Osteoblast (primary cell): ENCODE measurements at regions not wholly inside any gene's neighbourhood (a gene's known extent, or its start where the extent isn't known, plus 50 kb on each side); places are given as distances from the start of the nearest gene placed in this dataset.

Experiments
- DNase-seq: peaks from one replicate; pipeline ENCODE4 v3.0.0; 2011; ENCODE audit warnings: low spot score, mixed read lengths; ENCODE audit not compliant: insufficient read length; ENCODE audit errors: missing footprints
- H2AFZ ChIP-seq: 2 replicates; pipeline ENCODE4 v1.6.0; 2011; ENCODE audit warnings: mild to moderate bottlenecking, low read length
- H3K27ac ChIP-seq: 2 replicates; pipeline ENCODE4 v1.5.1; 2011; ENCODE audit warnings: mild to moderate bottlenecking, low read depth, low read length, moderate library complexity
- H3K27me3 ChIP-seq: 2 replicates; pipeline ENCODE4 v1.6.0; 2012; ENCODE audit warnings: mild to moderate bottlenecking, control low read depth, inconsistent platforms, low read length, moderate library complexity; ENCODE audit not compliant: insufficient read depth
- H3K36me3 ChIP-seq: 2 replicates; pipeline ENCODE4 v1.5.1; 2011; ENCODE audit warnings: mild to moderate bottlenecking, low read length, control low read depth, moderate library complexity; ENCODE audit not compliant: insufficient read depth
- H3K4me1 ChIP-seq: 2 replicates; pipeline ENCODE4 v1.5.1; 2011; ENCODE audit warnings: mild to moderate bottlenecking, low read length, control low read depth, moderate library complexity; ENCODE audit not compliant: insufficient read depth
- H3K4me2 ChIP-seq: 2 replicates; pipeline ENCODE4 v1.6.0; 2011; ENCODE audit warnings: mild to moderate bottlenecking, low read length; ENCODE audit not compliant: insufficient read depth
- H3K4me3 ChIP-seq: fragments of 200-600 bp; sonication (generic); 3 replicates; pipeline ENCODE4 v1.5.1; 2012; ENCODE audit warnings: mild to moderate bottlenecking, low read length, inconsistent platforms; ENCODE audit not compliant: insufficient read depth
- H3K79me2 ChIP-seq: 2 replicates; pipeline ENCODE4 v1.6.0; 2012; ENCODE audit warnings: mild to moderate bottlenecking, low read length, control low read depth, inconsistent platforms; ENCODE audit not compliant: insufficient read depth
- H3K9me3 ChIP-seq: 2 replicates; pipeline ENCODE4 v1.5.1; 2011; ENCODE audit warnings: low read depth, low read length, control low read depth
- H4K20me1 ChIP-seq: 2 replicates; pipeline ENCODE4 v1.6.0; 2012; ENCODE audit warnings: mild to moderate bottlenecking, low read length, control low read depth; ENCODE audit not compliant: insufficient read depth
- TF ChIP-seq, protein P1 (sequence below): IDR thresholded peaks from 2 replicates; pipeline ENCODE4 v1.5.1; 2011; ENCODE audit warnings: mild to moderate bottlenecking, low read depth, low read length, moderate library complexity; ENCODE audit errors: extremely low read depth

DNA sequence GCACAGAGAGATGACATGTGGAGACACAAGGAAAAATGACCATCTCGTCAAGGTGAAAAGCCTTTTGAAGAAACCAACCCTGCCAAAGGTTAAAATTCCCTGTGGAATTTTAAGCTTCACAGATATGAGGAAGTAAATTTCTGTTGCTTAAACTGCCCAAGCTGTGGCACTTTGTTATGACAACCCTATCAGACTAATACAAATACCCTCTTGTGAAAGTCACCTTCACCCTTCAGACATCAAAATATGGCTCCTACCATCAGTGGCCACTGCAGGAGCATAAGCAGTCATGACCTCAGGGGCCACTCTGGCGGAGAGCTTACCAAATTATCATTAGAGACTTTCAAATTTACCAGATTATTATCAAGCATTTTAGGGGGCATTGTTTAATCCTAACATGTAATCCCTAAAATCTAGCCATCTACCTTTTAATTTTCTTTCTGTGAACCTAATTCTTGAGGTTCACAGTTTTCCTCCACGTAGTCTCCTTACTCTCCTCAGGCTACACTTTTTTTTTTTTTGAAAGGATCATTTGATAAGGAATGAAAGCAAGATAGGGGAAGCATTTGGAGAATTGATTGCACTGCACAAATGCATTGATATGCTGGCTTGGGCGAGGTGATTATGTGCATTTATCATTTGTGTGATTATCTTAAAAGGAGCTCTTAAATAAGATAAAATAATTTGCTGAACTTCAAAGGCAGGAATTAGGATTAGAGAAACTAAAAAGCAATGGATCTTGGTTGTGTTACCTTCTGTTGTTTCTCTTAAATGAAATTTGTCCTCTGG lies 90.3 kb downstream of the TMEM168 start:
- DNase-seq: no peak
- Histone ChIP-seq H3K36me3 (no peaks in the 10 kb centered on the region), H3K4me2 (no peak overlapping the region), H3K79me2 (no peaks in the 10 kb centered on the region), H2AFZ (no peak overlapping the region), H3K9me3 (no peaks in the 10 kb centered on the region), H3K27ac (no peak overlapping the region), H4K20me1 (no peaks in the 10 kb centered on the region), H3K27me3 (no peaks in the 10 kb centered on the region), H3K4me1 (no peaks in the 10 kb centered on the region), H3K4me3 (no peak overlapping the region)
- TF ChIP-seq, protein P1, sequence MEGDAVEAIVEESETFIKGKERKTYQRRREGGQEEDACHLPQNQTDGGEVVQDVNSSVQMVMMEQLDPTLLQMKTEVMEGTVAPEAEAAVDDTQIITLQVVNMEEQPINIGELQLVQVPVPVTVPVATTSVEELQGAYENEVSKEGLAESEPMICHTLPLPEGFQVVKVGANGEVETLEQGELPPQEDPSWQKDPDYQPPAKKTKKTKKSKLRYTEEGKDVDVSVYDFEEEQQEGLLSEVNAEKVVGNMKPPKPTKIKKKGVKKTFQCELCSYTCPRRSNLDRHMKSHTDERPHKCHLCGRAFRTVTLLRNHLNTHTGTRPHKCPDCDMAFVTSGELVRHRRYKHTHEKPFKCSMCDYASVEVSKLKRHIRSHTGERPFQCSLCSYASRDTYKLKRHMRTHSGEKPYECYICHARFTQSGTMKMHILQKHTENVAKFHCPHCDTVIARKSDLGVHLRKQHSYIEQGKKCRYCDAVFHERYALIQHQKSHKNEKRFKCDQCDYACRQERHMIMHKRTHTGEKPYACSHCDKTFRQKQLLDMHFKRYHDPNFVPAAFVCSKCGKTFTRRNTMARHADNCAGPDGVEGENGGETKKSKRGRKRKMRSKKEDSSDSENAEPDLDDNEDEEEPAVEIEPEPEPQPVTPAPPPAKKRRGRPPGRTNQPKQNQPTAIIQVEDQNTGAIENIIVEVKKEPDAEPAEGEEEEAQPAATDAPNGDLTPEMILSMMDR: no peak

DNA sequence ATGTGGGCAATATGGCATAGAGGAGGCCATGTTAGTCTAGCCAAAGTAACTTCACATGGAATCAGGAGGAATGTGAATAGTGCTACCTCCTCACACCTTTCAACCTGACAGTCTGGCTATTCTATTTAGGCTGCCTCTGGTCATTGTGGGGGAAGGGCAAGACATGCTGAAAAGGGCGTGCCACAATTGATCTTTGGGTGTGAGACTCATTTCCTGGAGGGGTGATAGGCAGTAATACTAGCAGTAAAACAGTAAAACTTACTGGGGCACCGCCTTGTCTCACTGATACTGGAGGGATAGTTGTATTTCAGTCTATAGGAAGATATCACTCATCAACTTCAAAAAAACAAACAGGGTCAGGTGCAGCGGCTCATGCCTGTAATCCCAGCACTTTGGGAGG lies 88.7 kb downstream of the TMEM168 start:
- no peaks in the 10 kb centered on the region for H3K9me3 ChIP-seq
- H3K4me2 ChIP-seq: no peak overlapping the region
- no peaks in the 10 kb centered on the region for H3K79me2 ChIP-seq
- TF ChIP-seq, protein P1: no peak
- H2AFZ ChIP-seq: no peak overlapping the region
- no peaks in the 10 kb centered on the region for H3K4me1 ChIP-seq
- H4K20me1 ChIP-seq: no peaks in the 10 kb centered on the region
- no peaks in the 10 kb centered on the region for H3K27me3 ChIP-seq
- H3K4me3 ChIP-seq: no peak overlapping the region
- DNase-seq: no peak
- H3K36me3 ChIP-seq: no peaks in the 10 kb centered on the region
- H3K27ac ChIP-seq: no peak overlapping the region

DNA sequence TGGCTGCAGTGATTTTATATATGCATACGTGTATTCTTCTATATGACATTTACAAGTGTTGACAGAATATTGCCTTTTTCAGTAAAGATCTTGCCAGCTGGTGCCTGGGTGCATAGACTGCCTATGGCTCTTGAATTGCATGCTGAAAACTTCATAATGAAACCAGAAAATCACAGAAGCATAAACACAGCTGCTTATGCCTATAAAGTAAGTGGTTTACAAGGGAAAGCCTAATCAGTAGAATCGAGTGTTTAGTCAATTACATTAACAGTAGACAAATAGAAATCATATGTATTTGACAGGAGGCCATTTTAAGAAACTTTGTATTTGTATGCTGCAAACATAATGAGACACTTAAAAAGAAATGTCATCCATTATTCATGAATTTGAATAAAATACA lies 82.5 kb downstream of the TMEM168 start:
- H3K4me1 ChIP-seq: no peaks in the 10 kb centered on the region
- H3K4me3 ChIP-seq: no peak overlapping the region
- H3K4me2 ChIP-seq: no peak overlapping the region
- H3K27ac ChIP-seq: no peak overlapping the region
- H3K27me3 ChIP-seq: no peaks in the 10 kb centered on the region
- no peaks in the 10 kb centered on the region for H3K79me2 ChIP-seq
- no peak for DNase-seq
- no peaks in the 10 kb centered on the region for H4K20me1 ChIP-seq
- H3K36me3 ChIP-seq: no peaks in the 10 kb centered on the region
- H2AFZ ChIP-seq: no peak overlapping the region
- TF ChIP-seq, protein P1: no peak
- H3K9me3 ChIP-seq: no peaks in the 10 kb centered on the region

DNA sequence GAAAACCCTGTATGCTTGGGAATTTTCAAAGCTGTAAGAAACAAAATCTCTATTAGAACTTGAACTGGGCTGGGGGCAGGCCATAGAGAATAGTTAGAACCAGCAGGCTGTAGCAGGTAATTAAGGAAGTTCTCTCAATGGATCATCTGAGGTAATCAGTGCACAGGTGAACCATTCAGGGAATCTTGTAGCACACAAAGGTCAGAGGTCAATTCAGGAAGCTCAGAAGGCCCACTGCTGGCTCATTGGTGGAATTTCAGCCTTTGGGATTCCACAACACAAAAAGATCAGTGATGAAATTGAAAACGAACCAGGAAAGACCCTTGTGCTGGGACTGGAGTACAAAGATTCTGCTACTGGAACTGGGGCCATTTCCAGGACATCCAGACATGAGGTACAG lies 82.0 kb downstream of the TMEM168 start:
- no peaks in the 10 kb centered on the region for H3K4me1 ChIP-seq
- TF ChIP-seq, protein P1: no peak
- no peak for DNase-seq

More for the DNA sequence above, 82.0 kb downstream of the TMEM168 start:
- Histone ChIP-seq H3K27ac (no peak overlapping the region), H4K20me1 (no peaks in the 10 kb centered on the region), H3K4me3 (no peak overlapping the region), H3K9me3 (no peaks in the 10 kb centered on the region), H3K79me2 (no peaks in the 10 kb centered on the region), H3K36me3 (no peaks in the 10 kb centered on the region), H2AFZ (no peak overlapping the region), H3K27me3 (no peaks in the 10 kb centered on the region), H3K4me2 (no peak overlapping the region)
